Activated CD8-positive, alpha-beta memory T cell treated with anti-CD3 and anti-CD28 coated beads for 36 hours (primary cell): ENCODE measurements at regions not wholly inside any gene's neighbourhood (a gene's known extent, or its start where the extent isn't known, plus 50 kb on each side); places are given as distances from the start of the nearest gene placed in this dataset.

ENCODE experiments used
- CTCF ChIA-PET: fragments of 350-600 bp; sonication (Branson Sonifier 250); formaldehyde crosslinking; loops from one replicate; lab custom pipeline; 2021; ENCODE audit warnings: antibody characterized with exemption; lab: Charles Lee
- POLR2A ChIA-PET: fragments of 350-600 bp; sonication (Branson Sonifier 250); formaldehyde crosslinking; loops from one replicate; lab custom pipeline; 2021; ENCODE audit warnings: antibody characterized with exemption; lab: Charles Lee

DNA sequence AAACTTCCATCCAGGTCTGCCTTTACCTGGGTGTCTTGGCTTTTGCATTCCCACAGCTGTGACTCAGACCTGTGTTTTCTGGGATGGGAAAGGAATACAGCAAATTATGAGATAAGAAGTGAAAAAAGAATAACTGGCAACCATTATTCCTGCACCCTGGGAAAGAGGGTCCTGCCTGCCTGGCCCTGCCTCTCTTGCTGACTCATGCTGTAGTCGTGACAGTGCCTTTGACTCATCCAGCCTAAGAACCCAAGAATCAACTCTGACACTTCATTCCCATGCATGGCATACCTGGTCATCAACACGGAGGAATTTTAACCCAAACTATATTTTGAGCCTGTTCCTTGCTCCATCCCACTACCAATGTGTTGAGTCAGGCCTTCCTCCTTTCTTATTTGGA, 185.4 kb upstream of the SERP2 start:
- ChIA-PET POLR2A (no interaction called here), CTCF (no interaction called here)

GRCh38 chr13:44189085-44189484, 184.5 kb upstream of the SERP2 start:
- ChIA-PET CTCF (no interaction called here), POLR2A (no interaction called here)

- ChIA-PET CTCF (interaction anchor here (0.7 to 1.5 kb wide), 2 partner anchors 245 to 374 kb away, joined by 3 to 5 read pairs; no protein-coding TSS in a partner anchor), POLR2A (no interaction called here)
These were observed 182.5 kb upstream of the SERP2 start for GRCh38 chr13:44191103-44191502.

DNA sequence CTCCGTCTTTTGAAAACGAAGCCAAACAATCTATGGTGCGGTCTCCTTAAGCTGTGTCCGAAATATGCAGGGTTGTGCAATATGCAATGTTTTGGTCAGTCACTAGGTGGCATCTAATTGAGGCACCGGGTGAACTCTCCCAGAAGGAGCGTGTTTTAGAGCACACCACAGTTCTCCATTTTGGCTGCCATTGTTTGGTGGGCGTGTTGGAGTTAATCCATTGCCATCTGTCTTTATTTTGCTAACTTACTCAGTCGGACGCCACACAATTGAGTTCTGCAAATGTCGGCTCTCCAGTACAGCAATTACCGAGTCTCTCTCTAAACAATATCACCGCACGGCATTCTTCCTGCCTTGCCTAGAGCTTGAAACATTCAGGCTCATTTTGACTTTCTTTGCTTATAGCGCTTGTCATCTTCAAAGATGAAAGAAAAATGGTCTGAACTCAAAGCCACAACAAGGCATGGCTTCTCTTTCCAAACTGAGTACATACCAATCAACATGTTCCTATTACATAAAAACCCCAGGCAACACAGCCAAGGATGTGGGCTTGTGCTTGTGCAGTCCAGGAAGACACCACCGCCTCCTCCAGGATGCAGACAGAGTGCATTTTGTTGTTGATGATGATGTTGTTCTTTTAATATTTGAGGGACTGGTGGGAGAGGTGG, 182.0 kb upstream of the SERP2 start:
- ChIA-PET CTCF (interaction anchor here (0.7 to 1.5 kb wide), 2 partner anchors 245 to 375 kb away, joined by 3 to 5 read pairs; no protein-coding TSS in a partner anchor), POLR2A (interaction anchor here (0.5 kb wide), 1 partner anchor 171 kb away, joined by 4 read pairs; no protein-coding TSS in a partner anchor)

GRCh38 chr13:44193731-44194130, 179.9 kb upstream of the SERP2 start:
- ChIA-PET POLR2A (no interaction called here), CTCF (no interaction called here)

DNA sequence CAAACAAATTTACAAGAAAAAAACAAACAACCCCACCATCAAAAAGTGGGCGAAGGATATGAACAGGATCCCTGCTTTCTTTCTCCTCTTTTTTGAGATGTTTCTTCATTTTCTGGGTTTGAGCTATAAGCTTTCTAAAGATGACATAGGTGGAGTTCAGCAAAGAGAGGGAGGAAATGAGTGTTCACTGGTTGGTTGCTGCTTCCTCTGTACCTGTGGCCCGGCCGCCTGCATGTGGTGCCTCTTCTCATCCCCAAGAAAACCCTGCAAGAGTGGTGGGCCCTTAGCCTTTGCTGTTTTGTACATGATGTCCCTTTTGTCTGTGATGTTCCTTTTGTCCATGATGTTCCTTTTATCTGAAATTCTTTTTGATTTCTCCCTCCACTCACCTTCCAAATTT, 178.4 kb upstream of the SERP2 start:
- ChIA-PET CTCF (no interaction called here), POLR2A (no interaction called here)

DNA sequence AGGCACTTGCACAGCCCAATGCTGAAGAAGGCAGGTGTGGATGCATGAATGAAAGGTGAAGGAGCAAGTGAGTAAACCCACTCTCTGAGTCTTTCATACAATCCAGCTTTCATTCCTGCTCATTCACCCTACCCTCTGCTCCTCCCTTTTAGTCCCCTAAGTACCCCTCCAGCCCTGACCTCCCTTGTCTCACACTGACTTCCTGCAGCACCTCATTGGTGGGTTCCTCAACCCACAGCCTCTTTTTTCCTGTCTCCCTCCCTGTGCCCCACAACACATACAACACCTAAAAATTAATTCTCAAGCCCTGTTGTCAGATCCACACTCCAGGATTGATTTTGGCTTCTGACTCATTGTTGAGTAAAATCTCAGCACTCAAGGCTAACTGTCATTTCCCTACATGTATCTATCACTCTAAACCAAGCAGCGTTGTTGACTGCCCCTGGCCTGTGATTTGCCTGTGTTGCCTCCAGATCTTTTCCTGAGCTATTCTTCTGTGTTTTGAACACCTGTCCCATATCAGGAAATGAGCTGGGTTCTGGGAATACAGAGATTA, 177.3 kb upstream of the SERP2 start:
- CTCF ChIA-PET: no interaction called here

GRCh38 chr13:44197791-44198770, 175.5 kb upstream of the SERP2 start:
- ChIA-PET CTCF (no interaction called here), POLR2A (no interaction called here)

More for the DNA sequence above, 177.3 kb upstream of the SERP2 start:
- POLR2A ChIA-PET: no interaction called here

DNA sequence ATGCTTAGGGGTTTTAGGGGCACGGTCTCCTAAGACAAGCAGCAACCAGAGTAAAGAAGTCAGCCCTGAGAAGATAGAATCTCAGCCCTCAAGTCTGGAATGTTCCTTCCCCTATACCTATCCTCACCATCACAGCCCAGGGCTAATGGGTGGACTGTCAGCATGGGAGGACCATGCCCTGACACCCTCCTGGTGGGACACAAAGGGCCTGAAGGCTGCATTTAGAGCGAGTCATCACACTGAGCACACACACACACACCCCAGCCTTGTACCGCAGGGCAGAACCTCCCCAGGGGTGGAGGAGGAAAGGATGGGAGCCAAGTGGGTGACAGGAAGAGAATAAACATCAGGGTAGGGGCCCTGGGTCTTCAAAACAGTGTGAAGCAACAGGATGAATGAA, 174.8 kb upstream of the SERP2 start:
- CTCF ChIA-PET: no interaction called here
- POLR2A ChIA-PET: no interaction called here

- ChIA-PET CTCF (no interaction called here), POLR2A (no interaction called here)
These were observed 173.9 kb upstream of the SERP2 start for GRCh38 chr13:44199627-44200207.

GRCh38 chr13:44206434-44206833, 167.2 kb upstream of the SERP2 start:
- ChIA-PET POLR2A (no interaction called here), CTCF (no interaction called here)

GRCh38 chr13:44207476-44207875, 166.1 kb upstream of the SERP2 start:
- ChIA-PET CTCF (no interaction called here), POLR2A (no interaction called here)

- POLR2A ChIA-PET: no interaction called here
- CTCF ChIA-PET: no interaction called here
These were observed 163.1 kb upstream of the SERP2 start for GRCh38 chr13:44210525-44210924.

DNA sequence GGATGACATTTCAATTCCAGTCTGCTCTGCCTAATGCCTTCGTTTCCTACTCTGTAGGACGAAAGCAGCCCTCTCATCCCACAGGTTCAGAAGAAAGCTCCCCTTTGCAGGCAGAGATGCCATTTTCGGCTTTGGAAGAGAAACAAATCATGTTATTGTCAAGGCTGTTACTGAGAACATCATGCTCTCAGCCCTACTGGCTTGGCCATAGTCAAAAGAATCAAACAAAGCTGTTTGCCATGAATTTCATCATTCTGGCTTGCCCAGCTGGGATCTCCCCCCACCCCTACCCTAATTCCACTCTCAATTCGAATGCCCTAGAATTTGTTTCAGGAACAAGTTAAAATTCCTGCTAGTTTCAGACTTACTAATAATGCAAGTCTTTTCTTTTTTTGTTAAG, 162.3 kb upstream of the SERP2 start:
- ChIA-PET CTCF (no interaction called here), POLR2A (no interaction called here)

GRCh38 chr13:44211704-44212346, 161.8 kb upstream of the SERP2 start:
- ChIA-PET POLR2A (no interaction called here), CTCF (no interaction called here)

GRCh38 chr13:44212633-44213396, 160.8 kb upstream of the SERP2 start:
- ChIA-PET CTCF (no interaction called here), POLR2A (no interaction called here)

- POLR2A ChIA-PET: no interaction called here
- CTCF ChIA-PET: no interaction called here
These were observed 155.0 kb upstream of the SERP2 start for GRCh38 chr13:44218501-44219240.
